Keratinocyte (primary cell): ENCODE measurements at regions not wholly inside any gene's neighbourhood (a gene's known extent, or its start where the extent isn't known, plus 50 kb on each side); places are given as distances from the start of the nearest gene placed in this dataset.

ENCODE experiments used
- DNase-seq: peaks from one replicate; pipeline ENCODE4 v3.0.0-alpha.2; 2011; ENCODE audit warnings: low read depth, missing footprints, low spot score
- FAIRE-seq: peaks from 2 replicates; lab custom pipeline; 2011; peaks lifted over from hg19 to GRCh38; lab: Jason Lieb, UNC
- H2AFZ ChIP-seq: 2 replicates; pipeline ENCODE4 v1.6.0; 2012; ENCODE audit warnings: low read length, control low read depth, inconsistent platforms; ENCODE audit not compliant: control insufficient read depth
- H3K27ac ChIP-seq: 2 replicates; pipeline ENCODE4 v1.5.1; 2011; ENCODE audit warnings: low read length; ENCODE audit not compliant: control insufficient read depth, insufficient read depth
- H3K27me3 ChIP-seq: 3 replicates; pipeline ENCODE4 v1.6.0; 2011; ENCODE audit warnings: low read length; ENCODE audit not compliant: control insufficient read depth, insufficient read depth; ENCODE audit errors: extremely low read depth
- H3K36me3 ChIP-seq, 2 experiments: 2 replicates in 1 of 2; 3 replicates in 1 of 2; pipeline ENCODE4 v1.5.1; 2011; ENCODE audit warnings: low read length in 2 of 2, mild to moderate bottlenecking in 1 of 2; ENCODE audit not compliant: control insufficient read depth in 2 of 2, insufficient read depth in 2 of 2; ENCODE audit errors: extremely low read depth in 1 of 2
- H3K4me1 ChIP-seq: 3 replicates; pipeline ENCODE4 v1.5.1; 2011; ENCODE audit warnings: low read length; ENCODE audit not compliant: control insufficient read depth, insufficient read depth; ENCODE audit errors: extremely low read depth
- H3K4me2 ChIP-seq: 3 replicates; pipeline ENCODE4 v1.6.0; 2011; ENCODE audit warnings: low read depth, low read length; ENCODE audit not compliant: control insufficient read depth, insufficient read depth; ENCODE audit errors: extremely low read depth
- H3K4me3 ChIP-seq, 3 experiments: fragments of 200-600 bp in 1 of 3; sonication (generic) in 1 of 3; 2 replicates in 2 of 3; 3 replicates in 1 of 3; pipeline ENCODE4 v1.5.1; 2011 to 2016; ENCODE audit warnings: low read length in 3 of 3, mild to moderate bottlenecking in 3 of 3, control low read depth in 2 of 3, inconsistent platforms in 1 of 3, low read depth in 1 of 3, mixed read lengths in 1 of 3, mixed run types in 1 of 3, moderate library complexity in 1 of 3; ENCODE audit not compliant: control insufficient read depth in 2 of 3, insufficient read depth in 2 of 3; ENCODE audit errors: extremely low read depth in 1 of 3
- H3K79me2 ChIP-seq: 2 replicates; pipeline ENCODE4 v1.6.0; 2012; ENCODE audit warnings: low read length; ENCODE audit not compliant: control insufficient read depth, insufficient read depth
- H3K9ac ChIP-seq: 3 replicates; pipeline ENCODE4 v1.6.0; 2011; ENCODE audit warnings: low read length; ENCODE audit not compliant: control insufficient read depth, insufficient read depth; ENCODE audit errors: extremely low read depth
- H3K9me1 ChIP-seq: 3 replicates; pipeline ENCODE4 v1.6.0; 2011; ENCODE audit warnings: low read length; ENCODE audit not compliant: control insufficient read depth, insufficient read depth; ENCODE audit errors: extremely low read depth
- H3K9me3 ChIP-seq: 2 replicates; pipeline ENCODE4 v1.5.1; 2012; ENCODE audit warnings: low read depth, low read length; ENCODE audit not compliant: control insufficient read depth
- H4K20me1 ChIP-seq: 3 replicates; pipeline ENCODE4 v1.6.0; 2011; ENCODE audit warnings: low read length; ENCODE audit not compliant: control insufficient read depth, insufficient read depth; ENCODE audit errors: extremely low read depth
- EZH2 ChIP-seq: IDR thresholded peaks from one replicate; pipeline ENCODE4 v1.6.1; 2012; ENCODE audit warnings: inconsistent platforms, mild to moderate bottlenecking, low read length, moderate library complexity
- dilution Hi-C: fragments of 300-500 bp; cut with MboI; formaldehyde crosslinking; loops from one replicate; pipeline ENCODE4 v1.7.0; 2020; ENCODE audit warnings: low sequenced_read_pairs; ENCODE audit not compliant: extremely low pct_ligation_motif_present
- TF ChIP-seq, protein P1 (sequence below), 3 experiments: IDR thresholded peaks in 1 of 3; conservative IDR thresholded peaks in 1 of 3; optimal IDR thresholded peaks in 1 of 3; 2 replicates in 2 of 3; 3 replicates in 1 of 3; pipeline versions ENCODE3 to v1.5.1; 2011; ENCODE audit warnings: low read length in 3 of 3, mild to moderate bottlenecking in 3 of 3, moderate library complexity in 2 of 3, control low read depth in 1 of 3, inconsistent platforms in 1 of 3; ENCODE audit not compliant: insufficient read depth in 2 of 3; ENCODE audit errors: extremely low read depth in 1 of 3

DNA sequence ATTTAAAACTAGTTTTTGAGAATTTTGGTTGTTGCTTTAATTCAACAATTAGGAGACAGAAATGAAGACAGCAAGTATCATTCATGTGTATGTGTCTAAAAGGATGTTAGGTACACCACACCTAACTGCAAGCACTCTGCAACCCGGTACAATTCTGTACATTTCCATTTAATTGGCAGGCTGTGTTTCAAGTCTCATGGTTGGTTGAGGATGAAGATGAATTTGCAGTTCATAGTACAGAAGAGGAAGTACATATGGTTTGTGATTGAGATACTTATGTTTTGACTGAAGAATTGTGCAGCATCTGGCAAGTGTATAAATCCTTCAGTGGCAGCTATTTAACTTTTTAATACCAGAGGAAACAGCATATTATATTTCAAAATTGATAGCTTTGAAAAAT, 628.7 kb upstream of the ZNF608 start:
- Histone ChIP-seq H3K4me2 (no peak overlapping the region), H3K9me1 (no peaks in the 10 kb centered on the region)

DNA sequence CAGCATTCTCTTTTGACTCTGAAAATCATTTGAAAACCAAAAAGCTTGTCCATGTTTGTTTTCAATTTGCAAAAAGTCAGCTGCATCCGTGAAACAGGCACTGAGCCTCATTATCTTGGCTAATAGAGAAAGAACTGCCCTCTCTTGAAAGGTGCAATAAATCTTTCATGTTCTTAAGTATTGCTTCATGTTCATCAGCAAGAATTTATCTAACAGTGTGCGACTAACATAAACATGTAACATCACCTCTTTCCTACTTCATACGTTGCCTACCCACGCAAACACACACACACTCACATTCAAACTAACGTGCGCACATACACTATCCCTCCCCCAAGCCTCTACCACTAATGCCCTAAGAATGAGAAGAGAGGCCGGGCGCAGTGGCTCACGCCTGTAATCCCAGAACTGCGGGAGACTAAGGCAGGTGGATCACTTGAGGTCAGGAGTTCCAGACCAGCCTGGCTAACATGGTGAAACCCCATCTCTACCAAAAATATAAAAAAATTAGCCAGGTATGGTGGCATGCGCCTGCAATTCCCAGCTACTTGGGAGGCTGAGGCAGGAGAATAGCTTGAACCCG, 629.7 kb upstream of the ZNF608 start:
- Histone ChIP-seq H3K4me2 (no peak overlapping the region), H3K27me3 (no peaks in the 10 kb centered on the region), H3K9me1 (no peaks in the 10 kb centered on the region), H3K79me2 (no peaks in the 10 kb centered on the region), H3K36me3 (no peaks in the 10 kb centered on the region), H3K9ac (no peak overlapping the region), H3K4me3 (no peak overlapping the region), H4K20me1 (no peaks in the 10 kb centered on the region), H3K27ac (no peak overlapping the region), H2AFZ (no peak overlapping the region), H3K4me1 (peaks cover 6% of the 10 kb centered on the region), H3K9me3 (no peaks in the 10 kb centered on the region)
- FAIRE-seq: no peak
- no peak for TF ChIP-seq EZH2
- TF ChIP-seq, protein P1, sequence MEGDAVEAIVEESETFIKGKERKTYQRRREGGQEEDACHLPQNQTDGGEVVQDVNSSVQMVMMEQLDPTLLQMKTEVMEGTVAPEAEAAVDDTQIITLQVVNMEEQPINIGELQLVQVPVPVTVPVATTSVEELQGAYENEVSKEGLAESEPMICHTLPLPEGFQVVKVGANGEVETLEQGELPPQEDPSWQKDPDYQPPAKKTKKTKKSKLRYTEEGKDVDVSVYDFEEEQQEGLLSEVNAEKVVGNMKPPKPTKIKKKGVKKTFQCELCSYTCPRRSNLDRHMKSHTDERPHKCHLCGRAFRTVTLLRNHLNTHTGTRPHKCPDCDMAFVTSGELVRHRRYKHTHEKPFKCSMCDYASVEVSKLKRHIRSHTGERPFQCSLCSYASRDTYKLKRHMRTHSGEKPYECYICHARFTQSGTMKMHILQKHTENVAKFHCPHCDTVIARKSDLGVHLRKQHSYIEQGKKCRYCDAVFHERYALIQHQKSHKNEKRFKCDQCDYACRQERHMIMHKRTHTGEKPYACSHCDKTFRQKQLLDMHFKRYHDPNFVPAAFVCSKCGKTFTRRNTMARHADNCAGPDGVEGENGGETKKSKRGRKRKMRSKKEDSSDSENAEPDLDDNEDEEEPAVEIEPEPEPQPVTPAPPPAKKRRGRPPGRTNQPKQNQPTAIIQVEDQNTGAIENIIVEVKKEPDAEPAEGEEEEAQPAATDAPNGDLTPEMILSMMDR (optimal IDR thresholded peaks at IDR 0.05 in 1 of 3, IDR thresholded peaks at IDR 0.05 in 1 of 3, conservative IDR thresholded peaks at IDR 0.05 in 1 of 3; ENCODE audit: extremely low read depth in 1 of 3, insufficient read depth in 2 of 3, low read length in 3 of 3): no peak
- no peak for DNase-seq
- dilution Hi-C loops: no loop called here

More for the DNA sequence above, 628.7 kb upstream of the ZNF608 start:
- H4K20me1 ChIP-seq: no peaks in the 10 kb centered on the region
- H3K36me3 ChIP-seq: no peaks in the 10 kb centered on the region
- no peaks in the 10 kb centered on the region for H3K79me2 ChIP-seq
- no peak overlapping the region for H2AFZ ChIP-seq
- DNase-seq: no peak
- H3K27ac ChIP-seq: no peak overlapping the region
- H3K4me3 ChIP-seq: no peak overlapping the region
- dilution Hi-C loops: no loop called here
- no peaks in the 10 kb centered on the region for H3K27me3 ChIP-seq
- H3K9me3 ChIP-seq: no peaks in the 10 kb centered on the region
- FAIRE-seq: no peak
- no peak for TF ChIP-seq EZH2
- TF ChIP-seq, protein P1 (optimal IDR thresholded peaks at IDR 0.05 in 1 of 3, IDR thresholded peaks at IDR 0.05 in 1 of 3, conservative IDR thresholded peaks at IDR 0.05 in 1 of 3; ENCODE audit: extremely low read depth in 1 of 3, insufficient read depth in 2 of 3, low read length in 3 of 3): no peak
- peaks cover 6% of the 10 kb centered on the region for H3K4me1 ChIP-seq
- H3K9ac ChIP-seq: no peak overlapping the region
